ENCODE measurements at regions not wholly inside any gene's neighbourhood (a gene's known extent, or its start where the extent isn't known, plus 50 kb on each side); places are given as distances from the start of the nearest gene placed in this dataset.

GRCh38 chr18:70507970-70508369 lies 219.1 kb downstream of the SOCS6 start:
- no peak for DNase-seq (ENCODE audit: low read depth)

DNA sequence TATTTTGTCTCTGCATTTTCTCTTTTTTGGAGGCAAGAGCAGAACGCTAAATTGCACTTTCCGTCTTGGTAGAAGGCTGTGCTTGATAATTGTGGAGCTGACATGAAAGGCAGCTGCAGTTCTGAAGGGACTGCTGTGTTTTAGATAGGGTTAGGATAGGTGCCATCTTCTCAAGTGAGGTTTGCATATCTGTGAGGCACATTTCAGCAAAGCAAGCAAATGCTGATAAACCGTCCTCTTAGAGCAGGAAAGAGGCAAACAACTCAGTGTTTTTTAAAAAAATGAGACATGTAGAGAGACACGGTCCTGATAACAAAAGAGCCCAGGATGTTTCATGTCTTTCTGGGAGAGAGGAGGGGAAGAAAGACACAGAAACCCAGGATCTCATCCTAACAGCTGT lies 217.7 kb downstream of the SOCS6 start:
- no peak for DNase-seq (ENCODE audit: low read depth)

DNA sequence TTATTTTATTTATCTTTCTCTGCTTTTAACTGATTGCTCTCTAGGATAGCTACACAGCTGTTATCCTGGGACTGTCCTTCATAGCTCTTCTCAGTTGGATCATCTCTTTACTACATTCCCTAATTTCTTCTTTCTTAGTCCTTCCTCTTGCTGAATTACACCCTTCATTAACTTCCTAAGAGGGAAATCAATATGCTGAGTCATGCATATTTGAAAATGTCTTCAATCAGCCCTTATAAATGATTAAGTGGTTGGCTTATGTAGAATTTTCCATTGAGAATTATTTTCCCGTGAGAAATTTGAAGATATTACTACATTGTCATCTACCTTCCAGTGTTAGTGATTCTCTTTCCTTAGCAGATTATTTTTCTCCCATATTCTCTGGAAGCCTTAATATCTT lies 214.2 kb downstream of the SOCS6 start:
- no peak for DNase-seq (ENCODE audit: low read depth)

- DNase-seq (ENCODE audit: low read depth) = no peak
Measured at GRCh38 chr18:70501358-70501757, 212.5 kb downstream of the SOCS6 start.

DNA sequence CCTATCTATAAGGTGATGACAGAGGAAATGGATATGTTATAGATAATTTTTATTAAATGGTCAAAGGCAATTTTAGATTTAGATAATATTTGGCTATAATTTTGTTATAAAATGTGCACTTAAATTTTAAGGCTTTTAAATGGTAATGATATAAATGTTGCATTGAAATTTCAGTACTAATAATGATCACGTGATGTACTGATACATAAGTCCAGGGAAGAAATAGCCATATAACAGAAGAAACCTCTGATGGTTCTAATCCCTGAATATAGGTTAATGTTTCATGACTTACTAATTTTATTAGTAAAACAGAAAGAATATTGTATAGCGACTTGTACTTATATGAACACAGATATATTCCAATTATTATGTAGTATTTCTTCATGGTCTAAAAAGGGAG lies 211.9 kb downstream of the SOCS6 start:
- no peak for DNase-seq (ENCODE audit: low read depth)

DNA sequence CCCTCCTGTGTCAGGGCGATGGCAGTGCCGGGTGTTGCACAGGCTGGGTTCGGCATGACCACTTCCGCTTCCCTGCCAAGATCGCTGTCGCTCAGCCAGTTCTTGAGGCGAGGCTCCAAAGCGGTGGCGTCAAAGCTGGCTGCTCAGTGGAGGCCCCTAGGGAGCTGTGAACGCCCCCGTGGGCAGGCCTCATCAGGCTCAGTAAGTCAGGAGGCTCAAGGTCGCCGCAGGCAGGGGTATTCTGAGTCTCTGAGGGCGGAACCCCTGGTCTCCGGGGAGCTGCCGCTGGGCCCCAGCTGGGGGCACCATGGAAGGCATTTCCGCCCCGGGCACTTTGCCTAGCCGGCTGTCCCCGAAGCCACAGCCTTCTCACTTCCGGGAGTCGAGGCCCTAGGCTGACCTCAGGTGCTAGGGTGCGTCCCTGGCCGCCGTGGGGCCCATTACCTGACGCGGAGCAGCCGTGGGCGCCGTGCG lies 210.4 kb downstream of the SOCS6 start:
- DNase-seq (ENCODE audit: low read depth) = no peak

- no peak for DNase-seq (ENCODE audit: low read depth)
Measured at GRCh38 chr18:70496353-70497294, 207.8 kb downstream of the SOCS6 start.

DNA sequence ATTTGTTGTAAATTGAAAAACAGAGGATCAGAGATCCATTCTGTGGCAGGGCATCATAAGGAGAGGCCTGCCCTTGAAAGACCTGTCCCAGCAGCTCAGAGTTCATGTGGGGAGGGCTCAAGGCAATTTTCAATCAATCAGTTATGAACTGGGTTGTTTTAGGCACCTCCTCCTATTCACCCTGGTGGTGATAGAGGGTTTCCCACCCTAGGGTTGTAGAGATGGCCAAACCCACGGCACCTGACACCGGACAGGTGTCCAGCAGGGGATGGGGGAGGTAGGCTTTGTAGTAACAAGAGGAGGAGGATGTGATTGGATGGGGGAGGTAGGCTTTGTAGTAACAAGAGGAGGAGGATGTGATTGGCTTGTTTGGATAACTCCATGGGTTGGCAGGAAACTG lies 205.7 kb downstream of the SOCS6 start:
- DNase-seq (ENCODE audit: low read depth) = no peak

GRCh38 chr18:70493461-70493860 lies 204.6 kb downstream of the SOCS6 start:
- no peak for DNase-seq (ENCODE audit: low read depth)

DNA sequence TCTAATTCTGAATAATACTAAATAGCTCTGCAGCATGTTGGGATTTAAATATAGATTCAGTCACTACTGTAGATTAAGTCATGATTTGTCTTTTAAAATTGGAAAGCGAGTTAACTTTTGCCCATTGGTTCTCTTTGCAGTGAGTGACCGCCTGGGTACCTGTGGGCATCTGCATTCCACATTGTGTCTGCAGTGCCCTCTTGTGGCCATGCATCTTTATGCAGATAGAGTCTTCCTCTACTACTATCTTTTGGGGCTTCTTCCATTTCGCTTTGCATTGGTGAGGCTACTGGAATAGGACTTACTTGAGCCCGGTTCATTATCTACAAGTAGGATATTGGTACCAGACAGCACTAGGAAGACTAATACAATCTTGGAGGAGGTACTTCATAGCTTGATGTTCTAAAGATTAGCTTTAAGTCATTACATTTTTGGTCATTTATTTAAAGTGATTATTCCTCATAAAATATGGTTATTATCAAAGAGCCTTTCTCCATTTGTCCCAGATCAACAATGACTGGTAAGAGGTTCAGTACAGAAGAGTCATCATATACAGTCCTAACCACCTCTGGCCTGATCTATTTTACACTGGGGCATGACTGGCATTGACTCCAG lies 203.0 kb downstream of the SOCS6 start:
- peak; percentile 3 for DNase-seq (ENCODE audit: low read depth)

- DNase-seq (ENCODE audit: low read depth) = peak; percentile 15
Measured at GRCh38 chr18:70489986-70490933, 201.4 kb downstream of the SOCS6 start.

DNA sequence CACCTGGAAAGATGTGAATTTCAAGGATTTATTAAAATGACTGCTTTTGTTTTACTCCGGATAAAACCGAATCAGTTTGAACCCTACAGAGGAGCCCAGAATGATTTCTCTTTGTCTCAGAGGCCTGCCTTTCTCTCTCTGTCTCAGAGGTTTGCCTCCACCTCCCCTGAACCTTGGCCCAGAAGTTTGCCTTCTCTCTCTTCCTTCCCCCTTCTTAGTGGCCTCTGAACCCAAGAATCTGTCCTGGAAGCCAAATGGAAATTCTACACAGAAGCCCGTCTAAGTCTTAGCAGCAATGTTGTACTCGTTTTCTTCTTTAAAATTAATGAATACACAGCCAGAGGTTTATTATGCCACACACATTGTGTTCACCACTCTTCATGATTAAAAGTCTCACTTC lies 200.7 kb downstream of the SOCS6 start:
- no peak for DNase-seq (ENCODE audit: low read depth)

- DNase-seq (ENCODE audit: low read depth) = no peak
Measured at GRCh38 chr18:70469916-70470315, 181.1 kb downstream of the SOCS6 start.

GRCh38 chr18:70468861-70469547 lies 180.2 kb downstream of the SOCS6 start:
- DNase-seq (ENCODE audit: low read depth) = no peak

GRCh38 chr18:70464343-70465114 lies 175.7 kb downstream of the SOCS6 start:
- no peak for DNase-seq (ENCODE audit: low read depth)

DNA sequence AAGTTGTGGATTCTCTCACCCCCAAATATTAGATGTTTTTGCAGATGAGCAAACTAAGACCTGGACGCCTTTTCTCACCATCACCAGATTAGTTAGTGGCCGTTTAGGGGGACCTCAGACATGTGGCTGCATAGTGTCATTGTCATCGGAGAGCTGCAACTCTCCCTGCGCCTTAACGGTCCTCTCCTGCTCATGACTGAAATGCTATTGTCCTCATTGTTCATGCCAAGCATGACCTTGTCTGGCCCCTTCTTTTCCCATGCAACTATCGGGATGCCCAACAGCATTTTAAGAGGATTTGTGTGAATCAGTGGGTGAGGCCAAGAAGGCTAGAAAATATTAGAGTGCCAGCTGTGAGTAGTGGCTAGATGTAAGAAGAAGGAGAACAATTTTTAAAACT lies 174.2 kb downstream of the SOCS6 start:
- no peak for DNase-seq (ENCODE audit: low read depth)

- no peak for DNase-seq (ENCODE audit: low read depth)
Measured at GRCh38 chr18:70462078-70462439, 173.2 kb downstream of the SOCS6 start.

DNA sequence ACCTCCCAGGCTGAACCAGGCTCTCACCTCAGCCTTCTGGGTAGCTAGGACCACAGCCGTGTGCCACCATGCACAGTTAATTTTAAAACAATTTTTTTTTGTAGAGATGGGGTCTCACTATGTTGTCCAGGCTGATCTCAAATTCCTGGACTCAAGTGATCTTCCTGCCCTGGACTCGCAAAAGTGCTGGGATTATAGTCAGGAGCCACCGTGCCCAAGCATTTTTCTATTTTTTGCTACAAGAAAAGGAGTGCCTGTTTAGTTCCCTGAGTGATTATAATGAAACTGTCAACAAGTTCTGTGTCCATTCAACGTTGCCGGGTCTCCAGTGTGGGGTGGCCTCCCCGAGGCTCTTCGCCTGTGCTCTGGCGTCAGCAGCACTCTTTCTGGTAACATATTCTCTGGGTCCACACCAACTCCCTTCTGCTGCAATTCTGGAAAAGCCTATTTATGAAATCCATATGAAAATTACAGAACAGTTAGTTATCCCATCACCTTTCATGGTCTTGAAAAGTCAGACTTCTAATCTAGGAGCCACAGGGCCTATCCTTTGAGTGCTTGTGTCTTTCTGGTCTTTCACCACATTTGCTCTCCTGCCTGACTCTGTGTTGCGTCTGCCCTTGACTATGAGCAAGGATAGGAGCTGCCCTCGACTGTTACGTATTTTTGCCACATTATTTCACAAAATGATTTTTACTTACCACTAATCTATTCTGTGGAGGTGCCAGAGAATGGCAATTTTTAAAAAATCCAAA lies 172.7 kb downstream of the SOCS6 start:
- no peak for DNase-seq (ENCODE audit: low read depth)

DNA sequence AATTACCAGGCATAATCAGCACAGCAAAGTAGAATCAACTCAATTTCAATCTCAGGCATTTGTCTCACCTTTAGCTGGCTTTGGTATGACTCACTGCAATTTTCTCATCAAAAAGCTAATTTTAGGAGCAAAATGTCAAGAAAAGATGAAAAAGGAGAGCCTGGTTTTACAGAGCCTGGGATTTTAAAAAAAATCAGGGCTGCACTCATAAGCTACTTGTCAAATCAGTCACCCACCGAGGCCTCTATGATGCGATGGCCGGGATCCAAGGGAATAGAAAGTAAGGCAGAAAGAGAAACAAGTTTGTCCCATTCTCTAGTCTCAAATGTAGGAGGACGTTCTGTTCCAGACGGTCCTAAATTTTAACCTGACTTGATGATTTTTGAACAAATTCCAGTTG lies 170.9 kb downstream of the SOCS6 start:
- DNase-seq (ENCODE audit: low read depth) = no peak

DNA sequence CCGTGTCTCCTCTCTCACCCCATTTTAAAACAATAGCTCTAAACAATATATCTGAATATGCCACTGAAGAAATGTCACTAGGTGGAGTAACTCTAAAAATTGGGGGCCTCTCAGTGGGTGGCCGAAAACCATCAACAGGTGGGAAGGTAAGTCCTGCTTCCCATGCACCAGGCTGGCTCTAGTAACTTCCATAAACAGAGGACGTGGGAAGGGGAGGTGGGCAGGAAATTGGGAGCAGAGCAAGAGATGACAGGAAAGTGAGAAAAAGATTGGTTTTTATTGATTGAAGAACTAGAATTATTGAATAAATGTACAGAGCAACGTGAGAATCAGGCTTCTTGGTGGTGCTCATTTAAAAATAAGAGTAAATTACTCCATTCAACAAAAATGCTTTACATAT lies 170.4 kb downstream of the SOCS6 start:
- no peak for DNase-seq (ENCODE audit: low read depth)
